CD14-positive monocyte (primary cell): ENCODE measurements at regions not wholly inside any gene's neighbourhood (a gene's known extent, or its start where the extent isn't known, plus 50 kb on each side); places are given as distances from the start of the nearest gene placed in this dataset.

Source experiments
- DNase-seq, 3 donors: peaks; one replicate each; pipeline ENCODE4 v3.0.0-alpha.2; 2011 to 2022
- H2AFZ ChIP-seq: 2 replicates; pipeline ENCODE4 v1.6.0; 2012; ENCODE audit warnings: mild to moderate bottlenecking, low read depth, low read length, inconsistent platforms; ENCODE audit not compliant: insufficient read depth, poor library complexity, severe bottlenecking
- H3K27ac ChIP-seq, 2 donors: 1 replicate in 1 of 2; 2 replicates in 1 of 2; pipeline ENCODE4 v1.5.1; 2012 to 2013; ENCODE audit warnings: low read length in 2 of 2, control low read depth in 1 of 2, inconsistent platforms in 1 of 2, low read depth in 1 of 2, mild to moderate bottlenecking in 1 of 2
- H3K27me3 ChIP-seq, 2 donors: one replicate each; pipeline versions ENCODE4 v1.6.0 to v1.6.1; 2011 to 2013; ENCODE audit warnings: low read length in 2 of 2; ENCODE audit not compliant: control insufficient read depth in 2 of 2, insufficient read depth in 2 of 2
- H3K36me3 ChIP-seq, 2 donors: replicated peaks in 1 of 2; 1 replicate in 1 of 2; 2 replicates in 1 of 2; pipeline versions ENCODE4 v1.5.1 to v1.6.1; 2012 to 2013; ENCODE audit warnings: low read length in 2 of 2, control low read depth in 1 of 2, inconsistent platforms in 1 of 2, mild to moderate bottlenecking in 1 of 2; ENCODE audit not compliant: insufficient read depth in 2 of 2, control insufficient read depth in 1 of 2
- H3K4me1 ChIP-seq, 2 donors: 1 replicate in 1 of 2; 2 replicates in 1 of 2; pipeline versions ENCODE4 v1.5.1 to v1.6.1; 2012 to 2013; ENCODE audit warnings: low read length in 2 of 2, control low read depth in 1 of 2, inconsistent platforms in 1 of 2, mild to moderate bottlenecking in 1 of 2, moderate library complexity in 1 of 2; ENCODE audit not compliant: insufficient read depth in 2 of 2, control insufficient read depth in 1 of 2
- H3K4me2 ChIP-seq: replicated peaks from 2 replicates; pipeline ENCODE3; 2012; ENCODE audit warnings: low read length, moderate library complexity, mild to moderate bottlenecking; ENCODE audit not compliant: poor library complexity, severe bottlenecking; ENCODE audit errors: extremely low read depth
- H3K4me3 ChIP-seq, 3 experiments: fragments of 200-600 bp in 1 of 3; sonication (generic) in 1 of 3; replicated peaks in 1 of 3; 1 replicate in 2 of 3; 2 replicates in 1 of 3; pipeline ENCODE4 v1.5.1; 2011 to 2013; ENCODE audit warnings: low read length in 3 of 3, mild to moderate bottlenecking in 3 of 3, control low read depth in 2 of 3, low read depth in 2 of 3, inconsistent platforms in 1 of 3, moderate library complexity in 1 of 3
- H3K79me2 ChIP-seq: 2 replicates; pipeline ENCODE4 v1.6.0; 2012; ENCODE audit warnings: mild to moderate bottlenecking, control low read depth, inconsistent platforms, low read length, moderate library complexity; ENCODE audit not compliant: insufficient read depth
- H3K9ac ChIP-seq: 2 replicates; pipeline ENCODE4 v1.6.0; 2017; ENCODE audit warnings: low read length, mild to moderate bottlenecking; ENCODE audit not compliant: insufficient read depth, poor library complexity, severe bottlenecking
- H3K9me3 ChIP-seq, 2 donors: replicated peaks in 1 of 2; 1 replicate in 1 of 2; 2 replicates in 1 of 2; pipeline versions ENCODE4 v1.5.1 to v1.6.1; 2012 to 2013; ENCODE audit warnings: low read length in 2 of 2, control low read depth in 1 of 2; ENCODE audit not compliant: control insufficient read depth in 1 of 2, insufficient read depth in 1 of 2
- H4K20me1 ChIP-seq: 2 replicates; pipeline ENCODE4 v1.6.0; 2012; ENCODE audit warnings: mild to moderate bottlenecking, low read length, control low read depth, moderate library complexity; ENCODE audit not compliant: insufficient read depth
- H3K27ac Mint-ChIP-seq, 7 donors: one replicate each; pipeline ENCODE4 v1.8.0; 2020; ENCODE audit warnings: mild to moderate bottlenecking in 7 of 7, mixed read lengths in 7 of 7, moderate library complexity in 6 of 7, inconsistent platforms in 2 of 7
- H3K27me3 Mint-ChIP-seq, 3 donors: one replicate each; pipeline ENCODE4 v1.8.0; 2021 to 2022; ENCODE audit warnings: low read depth in 3 of 3, mild to moderate bottlenecking in 3 of 3, mixed read lengths in 3 of 3, moderate library complexity in 3 of 3, inconsistent platforms in 1 of 3
- H3K36me3 Mint-ChIP-seq, 2 donors: one replicate each; pipeline ENCODE4 v1.8.0; 2020; ENCODE audit warnings: mixed read lengths in 2 of 2, inconsistent platforms in 1 of 2, mild to moderate bottlenecking in 1 of 2
- H3K4me1 Mint-ChIP-seq: one replicate; pipeline ENCODE4 v1.8.0; 2020; ENCODE audit warnings: mild to moderate bottlenecking, mixed read lengths
- H3K4me3 Mint-ChIP-seq, 2 donors: one replicate each; pipeline ENCODE4 v1.8.0; 2020; ENCODE audit warnings: mild to moderate bottlenecking in 2 of 2, mixed read lengths in 2 of 2, moderate library complexity in 1 of 2
- H3K9me3 Mint-ChIP-seq, 7 donors: one replicate each; pipeline ENCODE4 v1.8.0; 2020 to 2022; ENCODE audit warnings: mixed read lengths in 7 of 7, mild to moderate bottlenecking in 6 of 7, moderate library complexity in 6 of 7, inconsistent platforms in 2 of 7
- CTCF ChIP-seq: fragments of 200-600 bp; IDR thresholded peaks from one replicate; pipeline ENCODE4 v1.8.0; 2022; ENCODE audit warnings: antibody characterized with exemption, mild to moderate bottlenecking
- WGBS: methylation state at CpG from one replicate; pipeline ENCODE4 v1.1.5; 2013; ENCODE audit warnings: missing lambda C conversion rate; ENCODE audit not compliant: insufficient coverage; 5-methylcytosine and 5-hydroxymethylcytosine counted together
- intact Hi-C, 2 donors: fragments of 100-400 bp; cut with micrococcal nuclease; formaldehyde crosslinking; loops; one replicate each; pipeline versions ENCODE4 v1.15.0 to v1.15.1; 2023

GRCh38 chr15:96177279-96177678 lies 153.2 kb upstream of the NR2F2 start:
- intact Hi-C loops = no loop called here
- H3K9me3 ChIP-seq = no peaks in the 10 kb centered on the region
- H3K79me2 ChIP-seq = no peaks in the 10 kb centered on the region
- H3K27ac Mint-ChIP-seq = no peak overlapping the region
- H3K27me3 ChIP-seq = no peaks in the 10 kb centered on the region
- no peaks in the 10 kb centered on the region for H3K36me3 Mint-ChIP-seq
- H2AFZ ChIP-seq = no peak overlapping the region
- H3K4me3 ChIP-seq = no peak overlapping the region
- H3K4me2 ChIP-seq = no peak overlapping the region
- H3K4me3 Mint-ChIP-seq = no peak overlapping the region
- H3K4me1 ChIP-seq = no peaks in the 10 kb centered on the region
- no peaks in the 10 kb centered on the region for H4K20me1 ChIP-seq
- H3K36me3 ChIP-seq = no peaks in the 10 kb centered on the region
- DNase-seq = no peak
- TF ChIP-seq CTCF = no peak
- H3K27me3 Mint-ChIP-seq = no peaks in the 10 kb centered on the region
- H3K4me1 Mint-ChIP-seq = no peaks in the 10 kb centered on the region
- H3K27ac ChIP-seq = no peak overlapping the region
- H3K9me3 Mint-ChIP-seq = peaks cover 0 to 2% (median 0%) of the 10 kb centered on the region in 7 donors
- no CpG with 5 or more reads among the region's 1 CpG for WGBS
- H3K9ac ChIP-seq = no peak overlapping the region

GRCh38 chr15:96180087-96180748 lies 150.3 kb upstream of the NR2F2 start:
- no peak overlapping the region for H3K27ac ChIP-seq
- Mint-ChIP-seq H3K27me3 (no peaks in the 10 kb centered on the region), H3K4me1 (no peaks in the 10 kb centered on the region), H3K27ac (no peak overlapping the region), H3K36me3 (no peaks in the 10 kb centered on the region), H3K4me3 (no peak overlapping the region), H3K9me3 (peaks cover 0 to 2% (median 0%) of the 10 kb centered on the region in 7 donors)
- no peaks in the 10 kb centered on the region for H3K36me3 ChIP-seq
- H4K20me1 ChIP-seq = no peaks in the 10 kb centered on the region
- intact Hi-C loops = no loop called here
- H3K27me3 ChIP-seq = no peaks in the 10 kb centered on the region
- DNase-seq = no peak
- H3K4me3 ChIP-seq = no peak overlapping the region
- no peaks in the 10 kb centered on the region for H3K79me2 ChIP-seq
- H3K9me3 ChIP-seq = no peaks in the 10 kb centered on the region
- no peaks in the 10 kb centered on the region for H3K4me1 ChIP-seq
- WGBS = 47% methylated on average over 8 of the region's 11 CpGs
- TF ChIP-seq CTCF = no peak
- H2AFZ ChIP-seq = no peak overlapping the region
- H3K9ac ChIP-seq = no peak overlapping the region
- H3K4me2 ChIP-seq = no peak overlapping the region
